ENCODE measurements at regions not wholly inside any gene's neighbourhood (a gene's known extent, or its start where the extent isn't known, plus 50 kb on each side); places are given as distances from the start of the nearest gene placed in this dataset.

DNA sequence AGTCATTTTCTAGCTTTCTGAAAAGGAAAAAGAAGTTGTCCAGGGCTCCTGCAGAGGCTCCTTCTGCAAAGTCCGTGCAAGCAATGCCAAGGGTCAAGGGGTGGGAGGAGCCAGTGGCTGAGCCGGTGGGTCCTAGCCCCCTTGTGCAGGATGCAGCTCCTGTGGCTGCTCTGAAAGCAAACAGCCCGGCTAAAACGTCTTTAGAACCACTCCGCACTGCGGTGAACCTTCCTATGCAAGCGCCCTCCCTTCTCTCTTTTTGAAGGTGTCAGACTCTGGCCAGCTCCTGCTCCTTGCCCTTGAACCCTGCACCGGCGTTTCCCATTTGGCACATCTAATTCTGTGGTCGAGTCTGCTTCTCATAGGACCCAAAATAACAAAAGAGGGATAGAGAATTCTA, 183.1 kb downstream of the UACA start:
- Histone ChIP-seq H4K20me1 (ENCODE audit: insufficient read depth, low read length) (no peaks in the 10 kb centered on the region), H3K36me3 (ENCODE audit: insufficient read depth, low read length) (no peaks in the 10 kb centered on the region), H3K4me2 (ENCODE audit: low read length) (no peak overlapping the region), H3K79me2 (ENCODE audit: insufficient read depth, low read depth, low read length) (no peaks in the 10 kb centered on the region), H3K9me3 (ENCODE audit: low read length) (no peaks in the 10 kb centered on the region), H3K27ac (ENCODE audit: low read depth, low read length, poor library complexity, severe bottlenecking) (no peak overlapping the region), H2AFZ (ENCODE audit: low read length) (no peak overlapping the region), H3K4me3 (ENCODE audit: low read depth, low read length, poor library complexity, severe bottlenecking) (no peak overlapping the region), H3K4me1 (ENCODE audit: insufficient read depth, low read length, poor library complexity, severe bottlenecking) (no peaks in the 10 kb centered on the region), H3K9me2 (ENCODE audit: insufficient read depth, low read length) (no peaks in the 10 kb centered on the region)
- CTCF ChIA-PET (ENCODE audit: unreplicated experiment): no interaction called here
- no peak for TF ChIP-seq EZH2phosphoT487 (IDR thresholded peaks at IDR 0.05; ENCODE audit: borderline replicate concordance, low read depth, low read length)
- TF ChIP-seq, protein P1, sequence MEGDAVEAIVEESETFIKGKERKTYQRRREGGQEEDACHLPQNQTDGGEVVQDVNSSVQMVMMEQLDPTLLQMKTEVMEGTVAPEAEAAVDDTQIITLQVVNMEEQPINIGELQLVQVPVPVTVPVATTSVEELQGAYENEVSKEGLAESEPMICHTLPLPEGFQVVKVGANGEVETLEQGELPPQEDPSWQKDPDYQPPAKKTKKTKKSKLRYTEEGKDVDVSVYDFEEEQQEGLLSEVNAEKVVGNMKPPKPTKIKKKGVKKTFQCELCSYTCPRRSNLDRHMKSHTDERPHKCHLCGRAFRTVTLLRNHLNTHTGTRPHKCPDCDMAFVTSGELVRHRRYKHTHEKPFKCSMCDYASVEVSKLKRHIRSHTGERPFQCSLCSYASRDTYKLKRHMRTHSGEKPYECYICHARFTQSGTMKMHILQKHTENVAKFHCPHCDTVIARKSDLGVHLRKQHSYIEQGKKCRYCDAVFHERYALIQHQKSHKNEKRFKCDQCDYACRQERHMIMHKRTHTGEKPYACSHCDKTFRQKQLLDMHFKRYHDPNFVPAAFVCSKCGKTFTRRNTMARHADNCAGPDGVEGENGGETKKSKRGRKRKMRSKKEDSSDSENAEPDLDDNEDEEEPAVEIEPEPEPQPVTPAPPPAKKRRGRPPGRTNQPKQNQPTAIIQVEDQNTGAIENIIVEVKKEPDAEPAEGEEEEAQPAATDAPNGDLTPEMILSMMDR (conservative IDR thresholded peaks at IDR 0.05; ENCODE audit: low read length): no peak
- intact Hi-C loops (cut with micrococcal nuclease; ENCODE audit: unreplicated experiment): no loop called here
- no TSS peak for BruUV-seq (replicated peaks)
- POLR2A ChIA-PET: no interaction called here
- DNase-seq (ENCODE audit: low spot score): no peak

DNA sequence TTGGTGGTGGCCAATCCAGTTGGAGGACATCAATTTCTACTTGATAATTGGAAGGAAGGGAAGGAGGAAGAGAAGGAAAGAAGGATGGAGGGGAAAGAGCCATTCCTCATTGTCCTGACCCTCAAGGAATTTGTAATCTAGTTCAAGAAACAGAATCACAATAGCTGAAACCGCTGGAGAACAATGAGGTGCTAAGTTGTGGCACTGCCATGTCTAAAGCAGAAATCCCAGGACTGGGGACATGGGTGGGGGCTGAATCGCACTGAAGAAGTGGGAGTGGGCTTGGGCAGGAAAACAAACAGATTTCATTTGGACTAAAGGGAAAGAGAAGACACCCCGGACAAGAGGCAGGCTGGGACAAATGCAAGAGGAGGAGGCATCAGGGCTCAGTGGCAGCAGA, 183.6 kb downstream of the UACA start:
- CTCF ChIA-PET (ENCODE audit: unreplicated experiment): no interaction called here
- no peak for DNase-seq (ENCODE audit: low spot score)
- Histone ChIP-seq H3K9me3 (ENCODE audit: low read length) (no peaks in the 10 kb centered on the region), H4K20me1 (ENCODE audit: insufficient read depth, low read length) (no peaks in the 10 kb centered on the region), H3K4me1 (ENCODE audit: insufficient read depth, low read length, poor library complexity, severe bottlenecking) (no peaks in the 10 kb centered on the region), H2AFZ (ENCODE audit: low read length) (no peak overlapping the region), H3K27ac (ENCODE audit: low read depth, low read length, poor library complexity, severe bottlenecking) (no peak overlapping the region), H3K36me3 (ENCODE audit: insufficient read depth, low read length) (no peaks in the 10 kb centered on the region), H3K9me2 (ENCODE audit: insufficient read depth, low read length) (no peaks in the 10 kb centered on the region), H3K4me3 (ENCODE audit: low read depth, low read length, poor library complexity, severe bottlenecking) (no peak overlapping the region), H3K4me2 (ENCODE audit: low read length) (no peak overlapping the region), H3K79me2 (ENCODE audit: insufficient read depth, low read depth, low read length) (no peaks in the 10 kb centered on the region)
- TF ChIP-seq EZH2phosphoT487 (IDR thresholded peaks at IDR 0.05; ENCODE audit: borderline replicate concordance, low read depth, low read length): no peak
- TF ChIP-seq, protein P1 (conservative IDR thresholded peaks at IDR 0.05; ENCODE audit: low read length): no peak
- no TSS peak for BruUV-seq (replicated peaks)
- intact Hi-C loops (cut with micrococcal nuclease; ENCODE audit: unreplicated experiment): no loop called here
- POLR2A ChIA-PET: no interaction called here

DNA sequence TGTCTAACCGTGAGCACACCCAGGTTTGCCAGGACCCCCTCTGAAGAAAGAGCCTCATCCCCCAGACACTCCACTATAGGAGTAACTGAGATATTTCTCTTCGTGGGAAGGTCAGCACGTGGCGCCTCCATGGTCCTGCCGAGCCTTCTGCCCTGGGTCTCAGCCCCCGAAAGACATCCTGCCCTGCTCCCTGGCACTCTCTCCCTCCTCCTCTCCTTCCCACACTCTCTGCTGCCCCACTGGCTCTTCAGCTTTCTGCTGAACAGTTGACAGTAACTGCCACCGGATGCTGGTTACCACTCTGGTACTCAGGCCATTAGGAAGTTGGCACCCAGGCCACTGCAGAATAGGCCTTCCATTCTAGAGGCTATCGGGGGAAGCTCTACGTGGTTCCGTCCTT, 185.2 kb downstream of the UACA start:
- no peaks in the 10 kb centered on the region for H4K20me1 ChIP-seq (ENCODE audit: insufficient read depth, low read length)
- no peaks in the 10 kb centered on the region for H3K36me3 ChIP-seq (ENCODE audit: insufficient read depth, low read length)
- ChIA-PET CTCF (ENCODE audit: unreplicated experiment) (no interaction called here), POLR2A (no interaction called here)
- H3K79me2 ChIP-seq (ENCODE audit: insufficient read depth, low read depth, low read length): no peaks in the 10 kb centered on the region
- H2AFZ ChIP-seq (ENCODE audit: low read length): no peak overlapping the region
- BruUV-seq (replicated peaks): no TSS peak
- H3K4me3 ChIP-seq (ENCODE audit: low read depth, low read length, poor library complexity, severe bottlenecking): no peak overlapping the region
- no peaks in the 10 kb centered on the region for H3K4me1 ChIP-seq (ENCODE audit: insufficient read depth, low read length, poor library complexity, severe bottlenecking)
- no peak overlapping the region for H3K27ac ChIP-seq (ENCODE audit: low read depth, low read length, poor library complexity, severe bottlenecking)
- H3K9me3 ChIP-seq (ENCODE audit: low read length): no peaks in the 10 kb centered on the region
- intact Hi-C loops (cut with micrococcal nuclease; ENCODE audit: unreplicated experiment): no loop called here
- no peak overlapping the region for H3K4me2 ChIP-seq (ENCODE audit: low read length)
- no peak for TF ChIP-seq EZH2phosphoT487 (IDR thresholded peaks at IDR 0.05; ENCODE audit: borderline replicate concordance, low read depth, low read length)
- TF ChIP-seq, protein P1 (conservative IDR thresholded peaks at IDR 0.05; ENCODE audit: low read length): no peak
- H3K9me2 ChIP-seq (ENCODE audit: insufficient read depth, low read length): no peaks in the 10 kb centered on the region
- no peak for DNase-seq (ENCODE audit: low spot score)

Measured in OCI-LY7 (cell line).